GM18505 (cell line): ENCODE measurements at regions not wholly inside any gene's neighbourhood (a gene's known extent, or its start where the extent isn't known, plus 50 kb on each side); places are given as distances from the start of the nearest gene placed in this dataset.
"Not testable (repeated sequence)": the region's sequence is repeated elsewhere in the genome, so short reads cannot be mapped to it uniquely, and the experiment has no call there.

Source experiments
- ATAC-seq: cut with Tn5 transposase; IDR thresholded peaks from one replicate; pipeline ENCODE4 v1.9.1; 2021; ENCODE audit not compliant: unreplicated experiment
- POLR2A ChIP-seq: IDR thresholded peaks from 4 replicates; pipeline ENCODE4 v1.6.1; 2011; ENCODE audit warnings: borderline replicate concordance; ENCODE audit not compliant: insufficient read depth, insufficient read length; ENCODE audit errors: extremely low read depth

GRCh38 chr15:99452728-99453636 lies 112.8 kb upstream of the MEF2A start:
- peak; percentile 59 for TF ChIP-seq POLR2A
- ATAC-seq, result peak; percentile 89

- no peak for ATAC-seq
- TF ChIP-seq POLR2A, result no peak
These were observed 112.2 kb upstream of the MEF2A start for GRCh38 chr15:99453637-99454030.

GRCh38 chr15:99454107-99454809 lies 111.5 kb upstream of the MEF2A start:
- no peak for TF ChIP-seq POLR2A
- no peak for ATAC-seq

GRCh38 chr15:99454941-99455788 lies 110.6 kb upstream of the MEF2A start:
- ATAC-seq, result no peak
- TF ChIP-seq POLR2A, result no peak

GRCh38 chr15:99455789-99456160 lies 110.0 kb upstream of the MEF2A start:
- ATAC-seq, result no peak
- no peak for TF ChIP-seq POLR2A

GRCh38 chr15:99464137-99464536 lies 101.6 kb upstream of the MEF2A start:
- TF ChIP-seq POLR2A, result no peak
- no peak for ATAC-seq

- TF ChIP-seq POLR2A, result no peak
- no peak for ATAC-seq
These were observed 99.0 kb upstream of the MEF2A start for GRCh38 chr15:99466701-99467337.

GRCh38 chr15:99467338-99467720 lies 98.5 kb upstream of the MEF2A start:
- ATAC-seq, result no peak
- TF ChIP-seq POLR2A, result no peak

GRCh38 chr15:99467853-99468464 lies 97.8 kb upstream of the MEF2A start:
- TF ChIP-seq POLR2A, result no peak
- ATAC-seq, result no peak

GRCh38 chr15:99470204-99470603 lies 95.6 kb upstream of the MEF2A start:
- ATAC-seq, result not testable (repeated sequence)

GRCh38 chr15:99472416-99473145 lies 93.2 kb upstream of the MEF2A start:
- no peak for ATAC-seq

More at GRCh38 chr15:99472416-99473145, 93.2 kb upstream of the MEF2A start:
- no peak for TF ChIP-seq POLR2A
